ENCODE measurements at regions not wholly inside any gene's neighbourhood (a gene's known extent, or its start where the extent isn't known, plus 50 kb on each side); places are given as distances from the start of the nearest gene placed in this dataset.

DNA sequence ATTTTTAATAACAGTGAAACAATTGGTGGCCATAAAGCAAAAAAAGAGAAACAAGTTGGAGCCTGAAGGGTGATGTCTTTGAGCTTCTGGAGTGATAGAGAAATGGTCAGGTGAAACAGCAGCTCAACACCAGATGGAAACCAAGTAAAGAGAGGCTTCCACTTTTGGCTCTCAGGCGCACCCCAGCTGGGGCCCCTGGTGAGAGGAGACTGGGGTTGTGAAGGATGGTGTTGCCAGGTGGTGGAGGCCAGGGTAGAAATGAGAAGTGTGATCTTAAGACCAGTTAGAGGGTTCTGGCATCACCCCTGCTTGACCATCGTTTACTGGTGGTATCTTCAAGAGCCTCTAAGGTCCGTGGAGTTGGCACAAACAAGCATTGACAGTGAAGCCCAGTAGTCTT lies 126.0 kb upstream of the AKIRIN2 start:
- ATAC-seq (replicated peaks; ENCODE audit: extremely low read depth, poor library complexity, severe bottlenecking) (no peak), DNase-seq (ENCODE audit: low spot score in 2 of 2) (no peak)
- Mint-ChIP-seq H3K9me3 (no peaks in the 10 kb centered on the region), H3K27ac (ENCODE audit: low read depth) (no peak overlapping the region), H3K27me3 (peaks cover 7% of the 10 kb centered on the region), H3K36me3 (ENCODE audit: insufficient read depth) (no peaks in the 10 kb centered on the region), H3K4me3 (no peak overlapping the region), H3K4me1 (peaks cover 25% of the 10 kb centered on the region)

- no peaks in the 10 kb centered on the region for H3K36me3 Mint-ChIP-seq (ENCODE audit: insufficient read depth)
- no peaks in the 10 kb centered on the region for H3K9me3 Mint-ChIP-seq
- no peak overlapping the region for H3K27ac Mint-ChIP-seq (ENCODE audit: low read depth)
- peaks cover 7% of the 10 kb centered on the region for H3K27me3 Mint-ChIP-seq
- H3K4me3 Mint-ChIP-seq = no peak overlapping the region
- no peak for ATAC-seq (replicated peaks; ENCODE audit: extremely low read depth, poor library complexity, severe bottlenecking)
- H3K4me1 Mint-ChIP-seq = peaks cover 22% of the 10 kb centered on the region
- no peak for DNase-seq (ENCODE audit: low spot score in 2 of 2)
These were observed 125.3 kb upstream of the AKIRIN2 start for GRCh38 chr6:87827346-87827745.

DNA sequence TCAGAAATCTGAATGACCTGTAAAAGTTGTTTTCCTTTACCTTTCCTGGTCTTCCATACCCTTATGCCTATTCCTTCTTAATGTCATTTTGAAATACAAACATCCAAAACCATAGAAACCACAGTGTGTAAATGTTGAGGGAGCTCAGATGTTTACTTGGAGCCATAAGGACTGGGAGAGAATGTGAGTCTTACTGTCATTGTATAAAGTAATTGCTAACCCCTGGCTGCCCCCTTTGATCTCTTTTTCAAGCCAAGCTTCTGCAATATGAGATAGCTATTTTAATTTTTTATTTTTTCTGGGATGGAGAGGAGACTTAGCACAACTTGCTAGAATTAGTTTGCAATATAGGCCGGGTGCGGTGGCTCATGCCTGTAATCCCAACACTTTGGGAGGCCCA lies 124.4 kb upstream of the AKIRIN2 start:
- Mint-ChIP-seq H3K27me3 (peaks cover 7% of the 10 kb centered on the region), H3K4me3 (no peak overlapping the region), H3K9me3 (no peaks in the 10 kb centered on the region), H3K36me3 (ENCODE audit: insufficient read depth) (no peaks in the 10 kb centered on the region), H3K27ac (ENCODE audit: low read depth) (no peak overlapping the region), H3K4me1 (peaks cover 18% of the 10 kb centered on the region)
- DNase-seq (ENCODE audit: low spot score in 2 of 2) = no peak
- ATAC-seq (replicated peaks; ENCODE audit: extremely low read depth, poor library complexity, severe bottlenecking) = no peak

DNA sequence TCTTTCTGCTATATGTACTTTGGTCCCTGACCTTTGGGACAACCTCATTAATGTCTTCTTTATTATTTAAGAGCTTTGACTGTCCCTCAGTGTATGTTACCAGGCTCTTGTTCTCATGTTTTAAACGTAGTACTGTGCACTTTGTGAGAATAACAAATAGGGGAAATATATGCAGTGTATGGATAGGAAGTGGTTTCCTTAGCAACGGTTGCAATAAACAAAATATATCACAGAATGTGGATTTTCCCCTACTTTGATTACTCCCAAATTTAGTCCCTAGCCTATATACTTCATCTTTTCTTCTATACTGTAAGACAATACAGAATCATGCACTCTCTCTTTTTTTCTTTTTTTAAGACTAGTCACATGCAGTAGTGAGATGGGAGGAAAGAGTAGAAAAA lies 123.8 kb upstream of the AKIRIN2 start:
- H3K27me3 Mint-ChIP-seq = peaks cover 7% of the 10 kb centered on the region
- no peak overlapping the region for H3K4me3 Mint-ChIP-seq
- H3K36me3 Mint-ChIP-seq (ENCODE audit: insufficient read depth) = no peaks in the 10 kb centered on the region
- H3K4me1 Mint-ChIP-seq = peaks cover 18% of the 10 kb centered on the region
- DNase-seq (ENCODE audit: low spot score in 2 of 2) = no peak
- peak; percentile 73 for ATAC-seq (replicated peaks; ENCODE audit: extremely low read depth, poor library complexity, severe bottlenecking)
- H3K9me3 Mint-ChIP-seq = no peaks in the 10 kb centered on the region
- peak overlapping the region; percentile 33 for H3K27ac Mint-ChIP-seq (ENCODE audit: low read depth)

DNA sequence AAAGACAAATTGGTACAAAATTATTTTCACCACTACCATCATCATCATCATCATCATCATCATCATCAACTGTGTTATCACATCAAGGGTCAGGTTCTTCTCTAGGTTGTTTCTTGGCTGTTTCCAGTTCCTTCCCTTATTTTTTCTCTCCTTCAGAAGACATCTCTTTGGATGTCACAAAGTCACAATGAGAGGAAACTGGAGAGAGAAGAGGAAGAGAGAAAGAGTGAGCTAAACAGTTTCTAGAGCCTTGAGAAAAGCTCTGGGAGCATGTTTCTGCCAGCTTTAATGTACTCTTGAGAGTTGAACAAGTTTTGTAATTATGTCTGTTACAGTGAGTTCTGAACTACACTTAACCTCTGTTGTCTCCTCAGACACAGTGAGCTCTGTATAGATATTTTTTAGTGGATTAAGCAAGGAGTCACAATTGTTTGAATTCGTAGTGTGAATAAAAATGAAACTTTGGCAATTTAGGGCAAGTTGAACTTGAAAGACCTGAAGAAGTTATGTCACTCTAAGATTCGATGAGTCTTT lies 123.0 kb upstream of the AKIRIN2 start:
- no peaks in the 10 kb centered on the region for H3K9me3 Mint-ChIP-seq
- no peak overlapping the region for H3K4me3 Mint-ChIP-seq
- H3K36me3 Mint-ChIP-seq (ENCODE audit: insufficient read depth) = no peaks in the 10 kb centered on the region
- peaks cover 2% of the 10 kb centered on the region for H3K27me3 Mint-ChIP-seq
- ATAC-seq (replicated peaks; ENCODE audit: extremely low read depth, poor library complexity, severe bottlenecking) = no peak
- H3K4me1 Mint-ChIP-seq = peaks cover 18% of the 10 kb centered on the region
- H3K27ac Mint-ChIP-seq (ENCODE audit: low read depth) = no peak overlapping the region
- no peak for DNase-seq (ENCODE audit: low spot score in 2 of 2)

- H3K4me3 Mint-ChIP-seq = no peak overlapping the region
- no peaks in the 10 kb centered on the region for H3K27me3 Mint-ChIP-seq
- DNase-seq (ENCODE audit: low spot score in 2 of 2) (no peak), ATAC-seq (replicated peaks; ENCODE audit: extremely low read depth, poor library complexity, severe bottlenecking) (no peak)
- H3K36me3 Mint-ChIP-seq (ENCODE audit: insufficient read depth) = no peaks in the 10 kb centered on the region
- peaks cover 18% of the 10 kb centered on the region for H3K4me1 Mint-ChIP-seq
- H3K27ac Mint-ChIP-seq (ENCODE audit: low read depth) = no peak overlapping the region
- no peaks in the 10 kb centered on the region for H3K9me3 Mint-ChIP-seq
These were observed 120.0 kb upstream of the AKIRIN2 start for GRCh38 chr6:87822011-87822410.

- ATAC-seq (replicated peaks; ENCODE audit: extremely low read depth, poor library complexity, severe bottlenecking) (no peak), DNase-seq (ENCODE audit: low spot score in 2 of 2) (no peak)
- no peaks in the 10 kb centered on the region for H3K36me3 Mint-ChIP-seq (ENCODE audit: insufficient read depth)
- no peak overlapping the region for H3K4me3 Mint-ChIP-seq
- H3K27me3 Mint-ChIP-seq = no peaks in the 10 kb centered on the region
- H3K27ac Mint-ChIP-seq (ENCODE audit: low read depth) = no peak overlapping the region
- no peaks in the 10 kb centered on the region for H3K9me3 Mint-ChIP-seq
- H3K4me1 Mint-ChIP-seq = peaks cover 6% of the 10 kb centered on the region
These were observed 118.4 kb upstream of the AKIRIN2 start for GRCh38 chr6:87820343-87820984.

DNA sequence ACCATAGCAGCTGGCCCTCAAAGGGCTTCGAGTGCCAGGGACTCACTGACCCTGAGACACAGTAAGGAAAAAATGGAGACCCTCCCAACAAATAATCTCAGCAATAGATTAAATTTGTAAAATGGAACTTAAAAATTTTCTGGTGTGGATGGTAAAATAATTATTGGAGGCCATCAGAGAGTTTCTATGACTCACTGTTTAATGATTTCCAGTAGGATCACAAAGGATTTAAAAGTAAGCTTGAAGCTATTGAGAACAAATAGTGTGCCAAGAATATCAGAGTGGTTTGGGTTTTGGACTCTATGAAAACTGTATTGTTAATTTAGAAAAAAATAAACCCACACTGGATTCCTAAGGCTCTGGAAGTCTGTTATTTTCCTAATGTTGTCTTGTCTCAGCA lies 115.2 kb upstream of the AKIRIN2 start:
- Mint-ChIP-seq H3K4me3 (no peak overlapping the region), H3K27ac (ENCODE audit: low read depth) (no peak overlapping the region), H3K36me3 (ENCODE audit: insufficient read depth) (no peaks in the 10 kb centered on the region), H3K27me3 (no peaks in the 10 kb centered on the region), H3K4me1 (no peaks in the 10 kb centered on the region), H3K9me3 (no peaks in the 10 kb centered on the region)
- ATAC-seq (replicated peaks; ENCODE audit: extremely low read depth, poor library complexity, severe bottlenecking) = no peak
- DNase-seq (ENCODE audit: low spot score in 2 of 2) = no peak

DNA sequence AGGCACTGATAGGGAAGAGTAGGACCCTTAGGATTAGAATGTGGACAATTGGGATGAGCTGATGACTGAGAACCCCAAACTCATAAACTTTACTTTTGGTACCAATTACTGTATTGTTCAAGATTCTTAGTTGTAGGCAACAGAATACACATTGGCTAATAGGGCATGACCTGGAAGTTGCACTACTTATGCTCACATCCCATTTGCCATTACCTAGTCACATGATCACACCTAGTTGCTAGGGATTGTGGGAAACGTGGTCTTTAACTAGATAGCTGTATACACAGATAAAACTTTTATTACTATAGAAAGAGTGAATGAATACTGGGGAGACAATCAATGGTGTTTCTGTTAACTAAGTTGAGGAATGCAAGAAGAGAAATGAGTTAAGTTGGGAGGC lies 113.4 kb upstream of the AKIRIN2 start:
- H3K4me3 Mint-ChIP-seq = no peak overlapping the region
- H3K27ac Mint-ChIP-seq (ENCODE audit: low read depth) = no peak overlapping the region
- no peaks in the 10 kb centered on the region for H3K36me3 Mint-ChIP-seq (ENCODE audit: insufficient read depth)
- no peaks in the 10 kb centered on the region for H3K4me1 Mint-ChIP-seq
- no peaks in the 10 kb centered on the region for H3K27me3 Mint-ChIP-seq
- no peaks in the 10 kb centered on the region for H3K9me3 Mint-ChIP-seq
- no peak for DNase-seq (ENCODE audit: low spot score in 2 of 2)
- ATAC-seq (replicated peaks; ENCODE audit: extremely low read depth, poor library complexity, severe bottlenecking) = no peak

GRCh38 chr6:87808005-87808757 lies 106.1 kb upstream of the AKIRIN2 start:
- no peak overlapping the region for H3K27ac Mint-ChIP-seq (ENCODE audit: low read depth)
- no peak overlapping the region for H3K4me3 Mint-ChIP-seq
- H3K9me3 Mint-ChIP-seq = no peaks in the 10 kb centered on the region
- no peak for ATAC-seq (replicated peaks; ENCODE audit: extremely low read depth, poor library complexity, severe bottlenecking)
- DNase-seq (ENCODE audit: low spot score in 2 of 2) = no peak
- H3K4me1 Mint-ChIP-seq = no peaks in the 10 kb centered on the region
- no peaks in the 10 kb centered on the region for H3K36me3 Mint-ChIP-seq (ENCODE audit: insufficient read depth)
- H3K27me3 Mint-ChIP-seq = no peaks in the 10 kb centered on the region

DNA sequence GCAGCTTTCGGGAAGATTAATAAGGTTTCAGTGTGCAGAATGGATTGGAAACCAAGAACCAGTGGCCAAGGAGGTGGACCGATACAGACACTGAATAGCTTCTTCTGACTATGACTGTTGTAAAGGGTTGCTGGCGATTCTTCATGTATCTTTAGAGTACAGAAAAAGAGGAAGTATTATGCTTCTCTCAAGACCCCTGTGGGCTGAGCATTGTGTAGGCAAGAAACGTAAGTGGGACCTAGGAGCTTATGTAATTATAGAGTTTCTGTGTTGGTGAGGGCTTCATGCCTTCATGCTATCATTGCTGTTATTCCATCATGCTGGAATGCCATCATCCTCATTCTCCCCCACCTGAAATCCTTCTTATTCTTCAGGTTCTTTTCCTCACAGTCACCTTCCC lies 105.4 kb upstream of the AKIRIN2 start:
- H3K9me3 Mint-ChIP-seq = no peaks in the 10 kb centered on the region
- no peak for DNase-seq (ENCODE audit: low spot score in 2 of 2)
- H3K27me3 Mint-ChIP-seq = no peaks in the 10 kb centered on the region
- ATAC-seq (replicated peaks; ENCODE audit: extremely low read depth, poor library complexity, severe bottlenecking) = no peak
- H3K4me3 Mint-ChIP-seq = no peak overlapping the region
- no peak overlapping the region for H3K27ac Mint-ChIP-seq (ENCODE audit: low read depth)
- no peaks in the 10 kb centered on the region for H3K4me1 Mint-ChIP-seq
- H3K36me3 Mint-ChIP-seq (ENCODE audit: insufficient read depth) = no peaks in the 10 kb centered on the region

DNA sequence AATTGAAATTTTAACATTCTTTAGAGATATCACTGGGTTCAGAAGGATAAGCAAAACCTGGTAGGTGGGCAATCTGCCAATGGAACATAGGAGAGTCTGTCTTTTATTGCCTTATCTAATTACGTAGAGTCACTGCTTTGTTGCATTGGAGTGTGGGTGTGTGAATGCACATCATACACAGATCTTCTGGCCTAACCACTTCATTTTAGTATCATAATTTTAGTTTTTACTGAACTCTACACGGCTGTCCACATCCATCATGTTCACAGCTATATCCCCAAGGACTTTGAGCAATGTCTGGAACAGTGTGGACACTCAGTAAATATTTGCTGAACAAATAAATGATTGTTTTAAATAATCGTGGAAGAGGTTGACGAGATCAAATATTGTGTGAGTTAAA lies 104.6 kb upstream of the AKIRIN2 start:
- Mint-ChIP-seq H3K36me3 (ENCODE audit: insufficient read depth) (no peaks in the 10 kb centered on the region), H3K27me3 (no peaks in the 10 kb centered on the region), H3K9me3 (no peaks in the 10 kb centered on the region), H3K27ac (ENCODE audit: low read depth) (no peak overlapping the region), H3K4me1 (no peaks in the 10 kb centered on the region), H3K4me3 (no peak overlapping the region)
- ATAC-seq (replicated peaks; ENCODE audit: extremely low read depth, poor library complexity, severe bottlenecking) (no peak), DNase-seq (ENCODE audit: low spot score in 2 of 2) (no peak)

GRCh38 chr6:87806099-87806498 lies 104.1 kb upstream of the AKIRIN2 start:
- no peaks in the 10 kb centered on the region for H3K4me1 Mint-ChIP-seq
- H3K36me3 Mint-ChIP-seq (ENCODE audit: insufficient read depth) = no peaks in the 10 kb centered on the region
- H3K27ac Mint-ChIP-seq (ENCODE audit: low read depth) = no peak overlapping the region
- H3K27me3 Mint-ChIP-seq = no peaks in the 10 kb centered on the region
- H3K9me3 Mint-ChIP-seq = no peaks in the 10 kb centered on the region
- DNase-seq (ENCODE audit: low spot score in 2 of 2) = no peak
- H3K4me3 Mint-ChIP-seq = no peak overlapping the region
- ATAC-seq (replicated peaks; ENCODE audit: extremely low read depth, poor library complexity, severe bottlenecking) = no peak

All from central memory CD8-positive, alpha-beta T cell (primary cell).